AG04449 (cell line): ENCODE measurements at regions not wholly inside any gene's neighbourhood (a gene's known extent, or its start where the extent isn't known, plus 50 kb on each side); places are given as distances from the start of the nearest gene placed in this dataset.

Experiments
- CTCF ChIA-PET: fragments of 350-600 bp; formaldehyde crosslinking; extraction: SDS; loops from one replicate; lab custom pipeline; 2021; ENCODE audit warnings: antibody characterized with exemption; lab: Yijun Ruan, JAX
- POLR2A ChIA-PET: fragments of 400-600, 350-600 bp; formaldehyde crosslinking; extraction: SDS; loops from one replicate; lab custom pipeline; 2020; ENCODE audit warnings: antibody characterized with exemption, inconsistent platforms; lab: Yijun Ruan, JAX
- DNase-seq: peaks from one replicate; pipeline ENCODE4 v3.0.0-alpha.2; 2010; ENCODE audit warnings: low read depth, low spot score
- H3K4me3 ChIP-seq: 2 replicates; pipeline ENCODE4 v1.5.1; 2011; ENCODE audit warnings: low read depth, mild to moderate bottlenecking, control low read depth, low read length
- CTCF ChIP-seq: IDR thresholded peaks from one replicate; pipeline ENCODE4 v1.5.1; 2011; ENCODE audit warnings: mild to moderate bottlenecking, moderate library complexity, low read length, control low read depth, inconsistent platforms; ENCODE audit not compliant: insufficient read depth; ENCODE audit errors: missing control alignments

DNA sequence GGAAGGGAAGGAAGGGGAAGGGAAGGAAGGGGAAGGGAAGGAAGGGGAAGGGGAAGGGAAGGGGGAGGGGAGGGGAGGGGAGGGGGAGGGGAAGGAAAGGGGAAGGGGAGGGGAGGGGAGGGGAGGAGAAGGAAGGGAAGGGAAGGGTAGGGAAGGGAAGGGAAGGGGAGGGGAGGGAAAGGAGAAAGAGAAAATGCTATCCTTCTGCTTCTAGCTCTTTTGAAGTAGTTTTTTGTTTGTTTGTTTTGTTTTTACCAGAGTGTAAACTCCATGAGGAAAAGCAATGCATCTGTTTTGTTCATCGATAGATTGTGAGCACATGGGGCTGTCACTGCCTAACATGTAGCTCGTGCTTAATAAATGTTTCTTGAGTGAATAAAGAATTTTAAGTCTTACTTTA lies 1592.7 kb upstream of the ACVR2A start:
- no peak overlapping the region for H3K4me3 ChIP-seq
- no peak for DNase-seq
- ChIA-PET POLR2A (no interaction called here), CTCF (no interaction called here)
- no peak for TF ChIP-seq CTCF

- CTCF ChIA-PET, result no interaction called here
Measured at GRCh38 chr2:146251328-146251727, 1593.5 kb upstream of the ACVR2A start.

GRCh38 chr2:146246736-146247523 lies 1597.9 kb upstream of the ACVR2A start:
- ChIA-PET CTCF (no interaction called here), POLR2A (no interaction called here)
- H3K4me3 ChIP-seq, result no peak overlapping the region
- TF ChIP-seq CTCF, result no peak
- DNase-seq, result no peak

More at GRCh38 chr2:146251328-146251727, 1593.5 kb upstream of the ACVR2A start:
- POLR2A ChIA-PET, result no interaction called here
- DNase-seq, result no peak
- H3K4me3 ChIP-seq, result no peak overlapping the region
- TF ChIP-seq CTCF, result no peak

- H3K4me3 ChIP-seq, result no peak overlapping the region
- CTCF ChIA-PET, result interaction anchor here (1.1 to 1.2 kb wide), 2 partner anchors 11 to 17 kb away, joined by 3 read pairs; no protein-coding TSS in a partner anchor
- POLR2A ChIA-PET, result interaction anchor here (0.7 kb wide), 1 partner anchor 28 kb away, joined by 3 read pairs; no protein-coding TSS in a partner anchor
- peak; percentile 64 for DNase-seq
- no peak for TF ChIP-seq CTCF
Measured at GRCh38 chr2:146246002-146246735, 1598.7 kb upstream of the ACVR2A start.

- H3K4me3 ChIP-seq, result no peak overlapping the region
- CTCF ChIA-PET, result interaction anchor here (1.2 kb wide), 1 partner anchor 9 kb away, joined by 3 read pairs; no protein-coding TSS in a partner anchor
- no peak for DNase-seq
- TF ChIP-seq CTCF, result no peak
- POLR2A ChIA-PET, result no interaction called here
Measured at GRCh38 chr2:146244830-146245229, 1600.0 kb upstream of the ACVR2A start.

- TF ChIP-seq CTCF, result no peak
- no peak for DNase-seq
- ChIA-PET POLR2A (no interaction called here), CTCF (interaction anchor here (0.7 kb wide), 1 partner anchor 491 kb away, joined by 3 read pairs; no protein-coding TSS in a partner anchor)
- no peak overlapping the region for H3K4me3 ChIP-seq
Measured at GRCh38 chr2:146244131-146244530, 1600.7 kb upstream of the ACVR2A start.
